Endothelial cell (in vitro differentiated cells): ENCODE measurements at regions not wholly inside any gene's neighbourhood (a gene's known extent, or its start where the extent isn't known, plus 50 kb on each side); places are given as distances from the start of the nearest gene placed in this dataset.

Experiments used
- DNase-seq: peaks from one replicate; pipeline ENCODE4 v3.0.0; 2021; ENCODE audit warnings: low spot score
- H3K27ac Mint-ChIP-seq: one replicate; pipeline ENCODE4 v1.8.0; 2021; ENCODE audit warnings: mixed read lengths, inconsistent platforms; ENCODE audit not compliant: unreplicated experiment
- H3K27me3 Mint-ChIP-seq: one replicate; pipeline ENCODE4 v1.8.0; 2021; ENCODE audit warnings: mild to moderate bottlenecking, moderate library complexity, mixed read lengths, inconsistent platforms; ENCODE audit not compliant: unreplicated experiment
- H3K36me3 Mint-ChIP-seq: one replicate; pipeline ENCODE4 v1.8.0; 2021; ENCODE audit warnings: mild to moderate bottlenecking, low read depth, mixed read lengths, inconsistent platforms; ENCODE audit not compliant: unreplicated experiment
- H3K4me1 Mint-ChIP-seq: one replicate; pipeline ENCODE4 v1.8.0; 2021; ENCODE audit warnings: mild to moderate bottlenecking, mixed read lengths, inconsistent platforms; ENCODE audit not compliant: unreplicated experiment
- H3K4me3 Mint-ChIP-seq: one replicate; pipeline ENCODE4 v1.8.0; 2021; ENCODE audit warnings: mild to moderate bottlenecking, mixed read lengths, inconsistent platforms; ENCODE audit not compliant: unreplicated experiment
- H3K9me3 Mint-ChIP-seq: one replicate; pipeline ENCODE4 v1.8.0; 2021; ENCODE audit warnings: mixed read lengths, inconsistent platforms; ENCODE audit not compliant: unreplicated experiment
- CTCF ChIP-seq: fragments of 200-600 bp; sonication (generic); IDR thresholded peaks from one replicate; pipeline ENCODE4 v1.5.0; 2021; ENCODE audit warnings: antibody characterized with exemption; ENCODE audit not compliant: unreplicated experiment

GRCh38 chr13:72127031-72127430 lies 260.0 kb upstream of the DACH1 start:
- TF ChIP-seq CTCF: no peak
- Mint-ChIP-seq H3K27me3 (peaks cover 1% of the 10 kb centered on the region), H3K4me3 (no peak overlapping the region), H3K9me3 (no peaks in the 10 kb centered on the region), H3K27ac (no peak overlapping the region), H3K36me3 (no peaks in the 10 kb centered on the region), H3K4me1 (peaks cover 5% of the 10 kb centered on the region)
- no peak for DNase-seq

DNA sequence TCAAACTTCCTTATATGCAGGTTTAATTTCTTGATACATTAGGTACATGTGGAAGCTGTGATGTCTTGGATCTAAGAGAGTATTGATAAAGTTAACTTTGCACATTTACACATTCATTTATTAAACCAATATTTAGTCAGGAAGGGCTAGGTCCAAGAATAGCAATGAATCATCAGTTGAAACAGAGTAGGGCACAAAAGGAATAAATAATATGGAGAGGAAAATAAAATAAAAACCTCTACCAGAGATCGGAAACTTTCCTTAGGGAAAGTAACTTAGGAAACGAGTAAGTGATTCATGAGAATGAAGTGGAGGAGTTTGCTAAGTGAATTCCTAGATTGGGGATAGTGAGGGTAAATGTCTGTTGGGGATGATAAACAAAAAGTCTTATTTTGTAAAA lies 259.4 kb upstream of the DACH1 start:
- H3K4me1 Mint-ChIP-seq: peaks cover 5% of the 10 kb centered on the region

GRCh38 chr13:72125561-72125960 lies 258.6 kb upstream of the DACH1 start:
- TF ChIP-seq CTCF: no peak
- H3K36me3 Mint-ChIP-seq: no peaks in the 10 kb centered on the region
- no peak overlapping the region for H3K27ac Mint-ChIP-seq
- peaks cover 1% of the 10 kb centered on the region for H3K27me3 Mint-ChIP-seq
- no peak overlapping the region for H3K4me3 Mint-ChIP-seq
- H3K4me1 Mint-ChIP-seq: peaks cover 5% of the 10 kb centered on the region
- no peak for DNase-seq
- no peaks in the 10 kb centered on the region for H3K9me3 Mint-ChIP-seq

More for the DNA sequence above, 259.4 kb upstream of the DACH1 start:
- Mint-ChIP-seq H3K27me3 (peaks cover 1% of the 10 kb centered on the region), H3K36me3 (no peaks in the 10 kb centered on the region), H3K9me3 (no peaks in the 10 kb centered on the region), H3K4me3 (no peak overlapping the region), H3K27ac (no peak overlapping the region)
- no peak for TF ChIP-seq CTCF
- DNase-seq: no peak

DNA sequence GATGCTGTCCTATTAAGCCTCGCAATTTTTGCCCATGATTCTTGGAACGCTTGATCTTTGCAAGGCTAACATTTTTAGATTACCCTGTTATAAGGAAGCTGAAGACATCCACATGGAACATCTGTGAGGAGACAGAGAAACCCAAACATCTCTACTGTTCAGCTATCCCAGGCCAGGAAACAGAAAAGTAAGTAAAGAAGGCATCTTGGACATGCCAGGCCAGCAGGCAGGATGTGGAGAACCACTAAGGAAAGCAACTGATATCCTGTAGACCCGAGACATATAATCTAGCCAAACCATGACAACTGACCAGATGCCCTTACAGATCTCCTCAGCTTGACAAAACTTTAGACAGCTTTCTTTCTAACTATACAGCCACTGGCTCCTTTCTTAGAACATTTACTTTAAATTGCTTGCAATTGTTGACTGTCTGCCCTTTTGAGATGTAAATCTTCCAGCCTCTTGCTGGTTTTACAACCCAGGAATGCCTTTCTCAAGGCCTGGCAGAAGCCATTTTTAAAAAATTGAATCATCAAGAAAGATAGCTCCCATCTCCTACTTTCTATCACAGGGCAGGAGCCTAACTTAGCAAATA lies 255.8 kb upstream of the DACH1 start:
- Mint-ChIP-seq H3K4me3 (no peak overlapping the region), H3K4me1 (peaks cover 5% of the 10 kb centered on the region), H3K27ac (no peak overlapping the region), H3K9me3 (no peaks in the 10 kb centered on the region), H3K27me3 (peaks cover 1% of the 10 kb centered on the region), H3K36me3 (no peaks in the 10 kb centered on the region)
- no peak for TF ChIP-seq CTCF
- no peak for DNase-seq

GRCh38 chr13:72121466-72121865 lies 254.5 kb upstream of the DACH1 start:
- Mint-ChIP-seq H3K4me3 (no peak overlapping the region), H3K27ac (no peak overlapping the region), H3K9me3 (no peaks in the 10 kb centered on the region), H3K36me3 (no peaks in the 10 kb centered on the region), H3K27me3 (peaks cover 1% of the 10 kb centered on the region), H3K4me1 (peaks cover 5% of the 10 kb centered on the region)
- no peak for DNase-seq
- no peak for TF ChIP-seq CTCF
